Activated B cell treated with CpG ODN at 0.5 μM for 24 hours (primary cell): ENCODE measurements at regions not wholly inside any gene's neighbourhood (a gene's known extent, or its start where the extent isn't known, plus 50 kb on each side); places are given as distances from the start of the nearest gene placed in this dataset.

Experiments used
- ATAC-seq: fragments of 200-7000 bp; cut with Tn5 transposase; one replicate; pipeline ENCODE4 v1.10.0; 2021; ENCODE audit warnings: low read depth, mild to moderate bottlenecking, moderate library complexity
- CTCF ChIA-PET: fragments of 350-600 bp; sonication (Branson Sonifier 250); formaldehyde crosslinking; loops from one replicate; lab custom pipeline; 2021; ENCODE audit warnings: antibody characterized with exemption; lab: Charles Lee
- POLR2A ChIA-PET: fragments of 350-600 bp; sonication (Branson Sonifier 250); formaldehyde crosslinking; loops from one replicate; lab custom pipeline; 2021; ENCODE audit warnings: antibody characterized with exemption; lab: Charles Lee
- DNase-seq: peaks from one replicate; pipeline ENCODE4 v3.0.0; 2022
- H3K27ac Mint-ChIP-seq: one replicate; pipeline ENCODE4 v1.8.0; 2020; ENCODE audit warnings: mixed read lengths
- H3K27me3 Mint-ChIP-seq: one replicate; pipeline ENCODE4 v1.8.0; 2021; ENCODE audit warnings: mixed read lengths
- H3K36me3 Mint-ChIP-seq: one replicate; pipeline ENCODE4 v1.8.0; 2021; ENCODE audit warnings: low read depth, mixed read lengths
- H3K4me1 Mint-ChIP-seq: one replicate; pipeline ENCODE4 v1.8.0; 2021; ENCODE audit warnings: mixed read lengths
- H3K4me3 Mint-ChIP-seq: one replicate; pipeline ENCODE4 v1.8.0; 2020; ENCODE audit warnings: mild to moderate bottlenecking, mixed read lengths
- H3K9me3 Mint-ChIP-seq: one replicate; pipeline ENCODE4 v1.8.0; 2020; ENCODE audit warnings: mixed read lengths
- intact Hi-C: fragments of 100-400 bp; cut with micrococcal nuclease; formaldehyde crosslinking; loops from one replicate; pipeline ENCODE4 v1.15.1; 2024
- TF ChIP-seq, protein P1 (sequence below): fragments of 200-600 bp; IDR thresholded peaks from one replicate; pipeline ENCODE4 v1.8.0; 2022; ENCODE audit warnings: antibody characterized with exemption, mild to moderate bottlenecking

DNA sequence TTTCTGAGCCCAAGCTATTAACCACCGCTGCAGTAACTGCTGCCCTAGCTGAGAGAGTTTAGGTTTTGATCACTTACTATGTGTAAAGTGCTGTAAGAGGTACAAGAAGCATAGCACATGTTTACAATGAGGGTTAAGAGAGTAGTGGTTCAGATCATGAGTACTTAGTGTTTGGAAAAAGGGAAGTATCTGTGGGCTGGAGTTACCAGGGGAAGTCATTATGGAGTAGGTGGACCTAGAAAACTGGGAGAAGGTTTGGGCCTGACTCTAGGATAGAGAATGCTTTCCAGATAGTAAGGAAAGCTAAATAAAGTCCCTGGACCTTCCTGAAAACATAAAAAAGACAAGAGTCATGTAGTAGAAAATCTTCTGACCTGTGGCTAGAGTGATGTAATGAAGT, 149.6 kb upstream of the PLXNA2 start:
- intact Hi-C loops: no loop called here
- DNase-seq (no peak), ATAC-seq (no peak)
- no peak overlapping the region for H3K27ac Mint-ChIP-seq
- no peak overlapping the region for H3K4me3 Mint-ChIP-seq
- no peaks in the 10 kb centered on the region for H3K9me3 Mint-ChIP-seq
- H3K27me3 Mint-ChIP-seq: no peaks in the 10 kb centered on the region
- no peaks in the 10 kb centered on the region for H3K4me1 Mint-ChIP-seq
- POLR2A ChIA-PET: no interaction called here
- CTCF ChIA-PET: no interaction called here
- TF ChIP-seq, protein P1, sequence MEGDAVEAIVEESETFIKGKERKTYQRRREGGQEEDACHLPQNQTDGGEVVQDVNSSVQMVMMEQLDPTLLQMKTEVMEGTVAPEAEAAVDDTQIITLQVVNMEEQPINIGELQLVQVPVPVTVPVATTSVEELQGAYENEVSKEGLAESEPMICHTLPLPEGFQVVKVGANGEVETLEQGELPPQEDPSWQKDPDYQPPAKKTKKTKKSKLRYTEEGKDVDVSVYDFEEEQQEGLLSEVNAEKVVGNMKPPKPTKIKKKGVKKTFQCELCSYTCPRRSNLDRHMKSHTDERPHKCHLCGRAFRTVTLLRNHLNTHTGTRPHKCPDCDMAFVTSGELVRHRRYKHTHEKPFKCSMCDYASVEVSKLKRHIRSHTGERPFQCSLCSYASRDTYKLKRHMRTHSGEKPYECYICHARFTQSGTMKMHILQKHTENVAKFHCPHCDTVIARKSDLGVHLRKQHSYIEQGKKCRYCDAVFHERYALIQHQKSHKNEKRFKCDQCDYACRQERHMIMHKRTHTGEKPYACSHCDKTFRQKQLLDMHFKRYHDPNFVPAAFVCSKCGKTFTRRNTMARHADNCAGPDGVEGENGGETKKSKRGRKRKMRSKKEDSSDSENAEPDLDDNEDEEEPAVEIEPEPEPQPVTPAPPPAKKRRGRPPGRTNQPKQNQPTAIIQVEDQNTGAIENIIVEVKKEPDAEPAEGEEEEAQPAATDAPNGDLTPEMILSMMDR: no peak
- H3K36me3 Mint-ChIP-seq: no peaks in the 10 kb centered on the region

DNA sequence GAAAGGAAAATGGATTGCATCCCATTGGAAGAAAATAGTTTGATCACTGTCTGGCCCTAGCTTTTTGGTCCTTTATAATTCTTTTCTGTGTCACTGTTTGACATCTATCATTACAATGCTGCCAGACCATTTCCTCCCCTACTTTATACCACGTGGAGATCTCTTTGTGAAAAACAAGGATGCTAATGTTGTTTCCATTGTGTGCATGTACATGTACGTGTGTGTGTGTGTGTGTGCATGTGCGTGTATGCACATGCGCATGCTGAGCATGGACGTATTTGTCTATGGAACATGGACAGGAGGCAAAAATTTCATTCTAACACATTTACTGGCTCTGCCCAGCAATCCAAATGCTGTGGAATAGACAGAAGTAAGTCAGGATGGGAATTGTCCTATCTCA, 153.1 kb upstream of the PLXNA2 start:
- intact Hi-C loops: no loop called here
- ChIA-PET POLR2A (no interaction called here), CTCF (no interaction called here)
- no peak overlapping the region for H3K4me3 Mint-ChIP-seq
- DNase-seq: no peak
- H3K36me3 Mint-ChIP-seq: no peaks in the 10 kb centered on the region
- peaks cover 2% of the 10 kb centered on the region for H3K27me3 Mint-ChIP-seq
- no peak for ATAC-seq
- no peaks in the 10 kb centered on the region for H3K4me1 Mint-ChIP-seq
- TF ChIP-seq, protein P1: no peak
- H3K27ac Mint-ChIP-seq: no peak overlapping the region
- no peaks in the 10 kb centered on the region for H3K9me3 Mint-ChIP-seq

DNA sequence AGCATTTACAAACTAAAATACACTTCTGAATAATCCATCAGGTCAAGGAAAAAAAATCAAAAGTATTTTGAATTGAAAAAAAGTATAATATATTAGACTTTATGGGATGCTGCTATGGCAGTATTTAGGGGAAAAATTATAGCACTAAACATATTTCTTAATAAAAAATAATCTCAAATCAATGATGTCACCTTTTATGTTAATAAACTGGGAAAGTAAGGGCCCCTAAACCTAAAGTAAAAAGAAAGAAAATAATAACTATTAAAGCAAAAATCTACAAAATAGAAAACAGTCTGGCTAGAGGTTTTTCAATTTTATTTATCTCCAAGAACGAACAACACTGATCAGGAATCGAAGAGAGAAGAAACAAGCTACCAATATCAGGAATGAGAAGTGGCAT, 160.8 kb upstream of the PLXNA2 start:
- TF ChIP-seq, protein P1: no peak
- Mint-ChIP-seq H3K4me3 (no peak overlapping the region), H3K4me1 (no peaks in the 10 kb centered on the region), H3K36me3 (no peaks in the 10 kb centered on the region), H3K27me3 (peaks cover 10% of the 10 kb centered on the region), H3K27ac (no peak overlapping the region), H3K9me3 (no peaks in the 10 kb centered on the region)
- ChIA-PET CTCF (no interaction called here), POLR2A (no interaction called here)
- DNase-seq (no peak), ATAC-seq (no peak)
- intact Hi-C loops: no loop called here

DNA sequence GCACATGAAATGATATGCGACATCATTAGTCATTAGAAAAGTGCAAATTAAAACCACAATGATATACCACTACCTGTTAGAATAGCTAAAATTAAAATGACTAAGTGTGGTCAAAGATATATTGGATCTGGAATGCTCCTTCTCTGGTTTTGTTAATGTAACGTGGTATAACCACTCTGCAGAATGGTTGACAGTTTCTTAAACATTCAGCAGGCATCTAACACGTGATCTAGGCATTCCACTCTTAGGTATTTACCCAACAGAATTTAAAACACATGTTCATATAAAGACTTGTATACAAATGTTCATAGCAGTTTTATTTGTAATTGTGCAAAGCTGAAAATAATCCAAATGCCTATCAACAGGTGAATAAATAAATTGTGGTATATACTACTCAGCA, 165.0 kb upstream of the PLXNA2 start:
- no peaks in the 10 kb centered on the region for H3K4me1 Mint-ChIP-seq
- ChIA-PET CTCF (no interaction called here), POLR2A (no interaction called here)
- no peaks in the 10 kb centered on the region for H3K36me3 Mint-ChIP-seq
- H3K27me3 Mint-ChIP-seq: peaks cover 2% of the 10 kb centered on the region
- H3K4me3 Mint-ChIP-seq: no peak overlapping the region
- no peak overlapping the region for H3K27ac Mint-ChIP-seq
- H3K9me3 Mint-ChIP-seq: no peaks in the 10 kb centered on the region
- intact Hi-C loops: no loop called here
- ATAC-seq: no peak
- TF ChIP-seq, protein P1: no peak
- no peak for DNase-seq

DNA sequence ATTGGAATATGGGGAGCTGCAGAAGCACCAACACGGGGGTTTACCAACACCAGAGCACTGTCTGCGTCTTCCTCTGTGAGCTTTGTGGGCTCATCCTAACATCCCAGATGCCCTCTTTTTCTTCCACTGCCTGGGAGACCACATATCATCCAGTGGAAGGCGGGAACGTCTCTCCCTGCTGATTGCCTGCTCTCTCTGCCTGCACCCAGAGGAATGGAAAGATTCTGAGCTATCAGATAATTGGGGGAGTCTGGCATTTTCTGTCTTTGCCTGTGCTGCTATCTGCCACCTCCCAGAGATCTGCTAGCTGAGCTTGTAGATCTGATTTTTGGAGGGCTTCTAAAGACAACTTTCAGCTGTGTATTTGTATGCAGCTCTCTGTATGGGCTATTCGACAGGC, 166.2 kb upstream of the PLXNA2 start:
- no peaks in the 10 kb centered on the region for H3K27me3 Mint-ChIP-seq
- H3K9me3 Mint-ChIP-seq: no peaks in the 10 kb centered on the region
- intact Hi-C loops: no loop called here
- DNase-seq (no peak), ATAC-seq (no peak)
- H3K4me1 Mint-ChIP-seq: no peaks in the 10 kb centered on the region
- TF ChIP-seq, protein P1: no peak
- H3K27ac Mint-ChIP-seq: no peak overlapping the region
- no peaks in the 10 kb centered on the region for H3K36me3 Mint-ChIP-seq
- CTCF ChIA-PET: no interaction called here
- no peak overlapping the region for H3K4me3 Mint-ChIP-seq
- POLR2A ChIA-PET: no interaction called here
